ENCODE measurements at regions not wholly inside any gene's neighbourhood (a gene's known extent, or its start where the extent isn't known, plus 50 kb on each side); places are given as distances from the start of the nearest gene placed in this dataset.
A peak's percentile ranks its signal among the peaks of the same experiment; 100 is the strongest.

DNA sequence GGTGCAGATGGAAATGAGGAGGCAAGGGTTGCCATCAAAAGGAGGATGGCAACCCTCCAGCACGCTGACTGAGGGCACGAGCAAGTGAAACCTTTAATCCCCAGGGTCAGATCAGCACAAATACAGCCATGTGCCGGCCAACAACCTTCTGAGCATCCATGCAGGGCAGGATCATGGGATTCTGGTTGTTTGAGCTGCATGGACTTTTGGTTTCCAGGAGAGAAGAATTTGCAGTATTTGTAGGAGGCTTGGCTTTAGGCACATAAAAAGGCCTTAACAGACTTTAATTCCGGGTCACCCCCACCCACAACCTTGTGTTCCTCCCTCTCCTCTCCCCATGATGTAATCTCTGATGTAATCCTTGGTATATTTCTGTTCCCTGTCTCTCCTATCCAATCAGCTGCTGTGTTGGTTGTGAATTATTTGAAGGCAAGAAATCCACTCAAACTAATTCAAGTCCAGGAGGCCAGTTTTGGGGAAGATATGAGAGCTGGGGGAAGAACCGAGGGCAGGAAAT, 254.3 kb downstream of the SHQ1 start:
- H2BK15ac ChIP-seq (ENCODE audit: low read depth, low read length) = no peak overlapping the region
- CTCF ChIA-PET = no interaction called here
- no peak overlapping the region for H4K91ac ChIP-seq (ENCODE audit: insufficient read depth, low read depth, low read length)

More for the DNA sequence above, 254.3 kb downstream of the SHQ1 start:
- no peak overlapping the region for H3K14ac ChIP-seq (replicated peaks; ENCODE audit: low read depth, low read length)
- H2AK5ac ChIP-seq (ENCODE audit: low read depth, low read length) = peak overlapping the region; percentile 21; the same call in 1 of the 2 replicates
- H3K27ac ChIP-seq (ENCODE audit: insufficient read depth, low read length) = no peak overlapping the region
- in situ Hi-C loops (cut with MboI; ENCODE audit: low sequenced_read_pairs) (no loop called here), intact Hi-C loops (cut with micrococcal nuclease) (loop anchor here (5.0 kb wide), 2 partner anchors 107 to 147 kb away; partner anchors contain the start of gene RYBP), dilution Hi-C loops (cut with HindIII; ENCODE audit: low sequenced_read_pairs, unreplicated experiment) (no loop called here)
- ATAC-seq (ENCODE audit: low read depth) (0 out of 2 replicates have a peak, but pooled peaks have one; percentile 11), DNase-seq (peak; percentile 18)
- no peaks in the 10 kb centered on the region for H3K9me3 ChIP-seq (ENCODE audit: control insufficient read depth, insufficient read depth, low read length)
- no peak overlapping the region for H3K9ac ChIP-seq (ENCODE audit: low read depth, low read length)
- peaks cover 3% of the 10 kb centered on the region for H3K4me1 ChIP-seq (ENCODE audit: control insufficient read depth, insufficient read depth, low read length)
- no peak overlapping the region for H3K23ac ChIP-seq (ENCODE audit: low read depth, low read length)
- 0 out of 2 replicates have a peak, but pooled peaks cover 10% of the 10 kb centered on the region for H3K9me1 ChIP-seq (ENCODE audit: insufficient read depth, low read length)
- POLR2A ChIA-PET (ENCODE audit: unreplicated experiment) = no interaction called here
- no CpG with 5 or more reads among the region's 5 CpGs for WGBS, 2 experiments (ENCODE audit: extremely low coverage in 2 of 2, insufficient read length in 1 of 2)
- H3K79me1 ChIP-seq (ENCODE audit: low read depth in 1 of 2, low read length in 2 of 2) = no peaks in the 10 kb centered on the region
- H2BK120ac ChIP-seq (ENCODE audit: low read depth, low read length) = no peak overlapping the region; the same call in 1 of the 2 replicates
- H3K27me3 ChIP-seq (ENCODE audit: control insufficient read depth, insufficient read depth, low read length) = peaks cover 5% of the 10 kb centered on the region
- no peak overlapping the region for H3K18ac ChIP-seq (ENCODE audit: low read depth, low read length)
- no peak overlapping the region for H2AK9ac ChIP-seq (replicated peaks; ENCODE audit: low read depth, low read length, poor library complexity)
- no peaks in the 10 kb centered on the region for H4K20me1 ChIP-seq (ENCODE audit: insufficient read depth, low read length)
- H2BK20ac ChIP-seq (ENCODE audit: low read depth, low read length) = no peak overlapping the region
- H3K4me3 ChIP-seq (ENCODE audit: insufficient read depth, low read depth, low read length) = no peak overlapping the region
- TF ChIP-seq NFE2L2 (IDR thresholded peaks at IDR 0.05; ENCODE audit: low read depth, low read length) = no peak
- TF ChIP-seq, protein P1, sequence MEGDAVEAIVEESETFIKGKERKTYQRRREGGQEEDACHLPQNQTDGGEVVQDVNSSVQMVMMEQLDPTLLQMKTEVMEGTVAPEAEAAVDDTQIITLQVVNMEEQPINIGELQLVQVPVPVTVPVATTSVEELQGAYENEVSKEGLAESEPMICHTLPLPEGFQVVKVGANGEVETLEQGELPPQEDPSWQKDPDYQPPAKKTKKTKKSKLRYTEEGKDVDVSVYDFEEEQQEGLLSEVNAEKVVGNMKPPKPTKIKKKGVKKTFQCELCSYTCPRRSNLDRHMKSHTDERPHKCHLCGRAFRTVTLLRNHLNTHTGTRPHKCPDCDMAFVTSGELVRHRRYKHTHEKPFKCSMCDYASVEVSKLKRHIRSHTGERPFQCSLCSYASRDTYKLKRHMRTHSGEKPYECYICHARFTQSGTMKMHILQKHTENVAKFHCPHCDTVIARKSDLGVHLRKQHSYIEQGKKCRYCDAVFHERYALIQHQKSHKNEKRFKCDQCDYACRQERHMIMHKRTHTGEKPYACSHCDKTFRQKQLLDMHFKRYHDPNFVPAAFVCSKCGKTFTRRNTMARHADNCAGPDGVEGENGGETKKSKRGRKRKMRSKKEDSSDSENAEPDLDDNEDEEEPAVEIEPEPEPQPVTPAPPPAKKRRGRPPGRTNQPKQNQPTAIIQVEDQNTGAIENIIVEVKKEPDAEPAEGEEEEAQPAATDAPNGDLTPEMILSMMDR (conservative IDR thresholded peaks at IDR 0.05; ENCODE audit: low read depth, low read length) = no peak
- TF ChIP-seq SMC3 (IDR thresholded peaks at IDR 0.05; ENCODE audit: low read depth, low read length) = no peak
- no peak for TF ChIP-seq MAZ (IDR thresholded peaks at IDR 0.05; ENCODE audit: borderline replicate concordance, low read depth, low read length)
- no peak for TF ChIP-seq CHD1 (IDR thresholded peaks at IDR 0.05; ENCODE audit: low read depth, low read length)
- TF ChIP-seq CEBPB (IDR thresholded peaks at IDR 0.05; ENCODE audit: low read depth, low read length) = no peak
- no peak for TF ChIP-seq POLR2A (IDR thresholded peaks at IDR 0.05; ENCODE audit: low read depth, low read length)
- no peak for TF ChIP-seq MXI1 (IDR thresholded peaks at IDR 0.05; ENCODE audit: borderline replicate concordance, low read depth, low read length)
- no peak for TF ChIP-seq FOS (IDR thresholded peaks at IDR 0.05; ENCODE audit: low read depth, low read length)
- TF ChIP-seq, protein P2, sequence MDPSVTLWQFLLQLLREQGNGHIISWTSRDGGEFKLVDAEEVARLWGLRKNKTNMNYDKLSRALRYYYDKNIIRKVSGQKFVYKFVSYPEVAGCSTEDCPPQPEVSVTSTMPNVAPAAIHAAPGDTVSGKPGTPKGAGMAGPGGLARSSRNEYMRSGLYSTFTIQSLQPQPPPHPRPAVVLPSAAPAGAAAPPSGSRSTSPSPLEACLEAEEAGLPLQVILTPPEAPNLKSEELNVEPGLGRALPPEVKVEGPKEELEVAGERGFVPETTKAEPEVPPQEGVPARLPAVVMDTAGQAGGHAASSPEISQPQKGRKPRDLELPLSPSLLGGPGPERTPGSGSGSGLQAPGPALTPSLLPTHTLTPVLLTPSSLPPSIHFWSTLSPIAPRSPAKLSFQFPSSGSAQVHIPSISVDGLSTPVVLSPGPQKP (IDR thresholded peaks at IDR 0.05; ENCODE audit: borderline replicate concordance, low read depth, low read length) = no peak
- no peak for TF ChIP-seq BHLHE40 (IDR thresholded peaks at IDR 0.05; ENCODE audit: low read depth, low read length)
- no peak for TF ChIP-seq RAD21 (IDR thresholded peaks at IDR 0.05; ENCODE audit: low read length)
- no peak for TF ChIP-seq RFX5 (IDR thresholded peaks at IDR 0.05; ENCODE audit: low read depth, low read length)
- TF ChIP-seq RCOR1 (IDR thresholded peaks at IDR 0.05; ENCODE audit: insufficient replicate concordance, low read length) = no peak
- TF ChIP-seq, protein P3, sequence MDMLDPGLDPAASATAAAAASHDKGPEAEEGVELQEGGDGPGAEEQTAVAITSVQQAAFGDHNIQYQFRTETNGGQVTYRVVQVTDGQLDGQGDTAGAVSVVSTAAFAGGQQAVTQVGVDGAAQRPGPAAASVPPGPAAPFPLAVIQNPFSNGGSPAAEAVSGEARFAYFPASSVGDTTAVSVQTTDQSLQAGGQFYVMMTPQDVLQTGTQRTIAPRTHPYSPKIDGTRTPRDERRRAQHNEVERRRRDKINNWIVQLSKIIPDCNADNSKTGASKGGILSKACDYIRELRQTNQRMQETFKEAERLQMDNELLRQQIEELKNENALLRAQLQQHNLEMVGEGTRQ (IDR thresholded peaks at IDR 0.05; ENCODE audit: low read depth, low read length) = no peak
- no peak for TF ChIP-seq MAFK (IDR thresholded peaks at IDR 0.05; ENCODE audit: low read depth, low read length)
- H3K36me3 ChIP-seq (ENCODE audit: control insufficient read depth, insufficient read depth, low read length) = no peaks in the 10 kb centered on the region
- H3K4me2 ChIP-seq (ENCODE audit: low read depth, low read length) = no peak overlapping the region
- H3K56ac ChIP-seq (ENCODE audit: extremely low read depth, insufficient read depth, low read length) = no peak overlapping the region
- no TSS peak for BruUV-seq (replicated peaks)
- H4K5ac ChIP-seq (ENCODE audit: low read depth, low read length) = no peak overlapping the region
- H3K4ac ChIP-seq (ENCODE audit: low read depth, low read length) = no peak overlapping the region; the same call in 1 of the 2 replicates
- no peak overlapping the region for H2BK5ac ChIP-seq (ENCODE audit: low read depth, low read length, poor library complexity, severe bottlenecking)
- H4K8ac ChIP-seq (ENCODE audit: low read depth in 2 of 2, low read length in 2 of 2) = no peak overlapping the region
- H2AFZ ChIP-seq (replicated peaks; ENCODE audit: low read length, poor library complexity) = no peak overlapping the region

Measured in IMR-90 (cell line).